Fibroblast of lung (primary cell): ENCODE measurements at regions not wholly inside any gene's neighbourhood (a gene's known extent, or its start where the extent isn't known, plus 50 kb on each side); places are given as distances from the start of the nearest gene placed in this dataset.

Experiments used
- DNase-seq, 2 donors: peaks; one replicate each; pipeline versions ENCODE4 v3.0.0 to v3.0.0-alpha.2; 2010; ENCODE audit warnings: low read depth in 2 of 2
- H2AFZ ChIP-seq: 2 replicates; pipeline ENCODE4 v1.5.1; 2012; ENCODE audit warnings: low read length, control low read depth, inconsistent platforms
- H3K27ac ChIP-seq: 2 replicates; pipeline ENCODE4 v1.5.1; 2011; ENCODE audit warnings: low read length, control low read depth; ENCODE audit not compliant: insufficient read depth
- H3K27me3 ChIP-seq: 2 replicates; pipeline ENCODE4 v1.5.1; 2011; ENCODE audit warnings: mild to moderate bottlenecking, low read length; ENCODE audit not compliant: control insufficient read depth, insufficient read depth
- H3K36me3 ChIP-seq: 2 replicates; pipeline ENCODE4 v1.5.1; 2011; ENCODE audit warnings: low read length; ENCODE audit not compliant: control insufficient read depth, insufficient read depth
- H3K4me1 ChIP-seq: 2 replicates; pipeline ENCODE4 v1.5.1; 2011; ENCODE audit warnings: low read length; ENCODE audit not compliant: control insufficient read depth, insufficient read depth; ENCODE audit errors: extremely low read depth
- H3K4me2 ChIP-seq: 2 replicates; pipeline ENCODE4 v1.5.1; 2011; ENCODE audit warnings: low read length, control low read depth; ENCODE audit not compliant: insufficient read depth; ENCODE audit errors: extremely low read depth
- H3K4me3 ChIP-seq, 4 experiments: fragments of 200-600 bp in 1 of 4; sonication (generic) in 1 of 4; replicated peaks in 1 of 4; 2 replicates each; pipeline ENCODE4 v1.5.1; 2011 to 2016; ENCODE audit warnings: low read length in 4 of 4, low read depth in 3 of 4, mild to moderate bottlenecking in 3 of 4, control low read depth in 2 of 4, inconsistent platforms in 1 of 4, mixed read lengths in 1 of 4; ENCODE audit not compliant: insufficient read depth in 1 of 4; ENCODE audit errors: control extremely low read depth in 1 of 4
- H3K79me2 ChIP-seq: 2 replicates; pipeline ENCODE4 v1.5.1; 2012; ENCODE audit warnings: mild to moderate bottlenecking, low read length, inconsistent platforms; ENCODE audit not compliant: control insufficient read depth, insufficient read depth
- H3K9ac ChIP-seq: 2 replicates; pipeline ENCODE4 v1.5.1; 2011; ENCODE audit warnings: mild to moderate bottlenecking, low read length, control low read depth; ENCODE audit not compliant: insufficient read depth
- H3K9me3 ChIP-seq: 2 replicates; pipeline ENCODE4 v1.5.1; 2012; ENCODE audit warnings: low read depth, low read length; ENCODE audit not compliant: control insufficient read depth, insufficient read depth
- H4K20me1 ChIP-seq: 2 replicates; pipeline ENCODE4 v1.5.1; 2011; ENCODE audit warnings: low read length; ENCODE audit not compliant: control insufficient read depth, insufficient read depth; ENCODE audit errors: extremely low read depth
- EZH2 ChIP-seq: IDR thresholded peaks from 2 replicates; pipeline ENCODE4 v1.5.1; 2012; ENCODE audit warnings: low read length, control low read depth, mild to moderate bottlenecking; ENCODE audit errors: missing control alignments
- TF ChIP-seq, protein P1 (sequence below), 2 donors: IDR thresholded peaks in 1 of 2; conservative IDR thresholded peaks in 1 of 2; 1 replicate in 1 of 2; 2 replicates in 1 of 2; pipeline ENCODE4 v1.5.1; 2011 to 2012; ENCODE audit warnings: low read length in 2 of 2, control low read depth in 1 of 2, inconsistent platforms in 1 of 2, low read depth in 1 of 2, mild to moderate bottlenecking in 1 of 2

DNA sequence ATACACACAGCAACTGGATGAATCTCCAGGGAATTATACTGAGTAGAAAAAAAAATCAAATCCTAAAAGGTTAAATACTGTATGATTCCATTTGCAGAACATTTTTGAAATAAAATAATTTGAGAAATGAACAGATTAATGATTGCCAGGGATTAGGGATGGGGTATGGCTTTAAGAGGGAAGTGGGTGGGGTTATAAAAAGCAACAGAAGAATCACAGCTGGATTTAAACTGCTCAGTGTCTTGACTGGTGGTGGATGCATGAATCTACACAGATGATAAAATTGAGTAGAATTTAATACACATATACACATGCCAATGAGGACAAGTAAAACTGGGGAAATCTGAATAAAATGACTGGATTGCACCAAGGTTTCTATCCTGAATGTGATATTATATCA is 79.7 kb upstream of the GOLGA8B start:
- Histone ChIP-seq H3K27me3 (peaks cover 7% of the 10 kb centered on the region), H3K9ac (no peak overlapping the region), H3K27ac (no peak overlapping the region), H3K36me3 (no peaks in the 10 kb centered on the region), H3K4me3 (no peak overlapping the region), H3K79me2 (no peaks in the 10 kb centered on the region), H3K9me3 (no peaks in the 10 kb centered on the region), H3K4me1 (no peaks in the 10 kb centered on the region), H4K20me1 (no peaks in the 10 kb centered on the region), H3K4me2 (no peak overlapping the region), H2AFZ (no peak overlapping the region)
- DNase-seq: no peak
- TF ChIP-seq EZH2: no peak
- TF ChIP-seq, protein P1, sequence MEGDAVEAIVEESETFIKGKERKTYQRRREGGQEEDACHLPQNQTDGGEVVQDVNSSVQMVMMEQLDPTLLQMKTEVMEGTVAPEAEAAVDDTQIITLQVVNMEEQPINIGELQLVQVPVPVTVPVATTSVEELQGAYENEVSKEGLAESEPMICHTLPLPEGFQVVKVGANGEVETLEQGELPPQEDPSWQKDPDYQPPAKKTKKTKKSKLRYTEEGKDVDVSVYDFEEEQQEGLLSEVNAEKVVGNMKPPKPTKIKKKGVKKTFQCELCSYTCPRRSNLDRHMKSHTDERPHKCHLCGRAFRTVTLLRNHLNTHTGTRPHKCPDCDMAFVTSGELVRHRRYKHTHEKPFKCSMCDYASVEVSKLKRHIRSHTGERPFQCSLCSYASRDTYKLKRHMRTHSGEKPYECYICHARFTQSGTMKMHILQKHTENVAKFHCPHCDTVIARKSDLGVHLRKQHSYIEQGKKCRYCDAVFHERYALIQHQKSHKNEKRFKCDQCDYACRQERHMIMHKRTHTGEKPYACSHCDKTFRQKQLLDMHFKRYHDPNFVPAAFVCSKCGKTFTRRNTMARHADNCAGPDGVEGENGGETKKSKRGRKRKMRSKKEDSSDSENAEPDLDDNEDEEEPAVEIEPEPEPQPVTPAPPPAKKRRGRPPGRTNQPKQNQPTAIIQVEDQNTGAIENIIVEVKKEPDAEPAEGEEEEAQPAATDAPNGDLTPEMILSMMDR (conservative IDR thresholded peaks at IDR 0.05 in 1 of 2, IDR thresholded peaks at IDR 0.05 in 1 of 2; ENCODE audit: low read depth in 1 of 2, low read length in 2 of 2): no peak

DNA sequence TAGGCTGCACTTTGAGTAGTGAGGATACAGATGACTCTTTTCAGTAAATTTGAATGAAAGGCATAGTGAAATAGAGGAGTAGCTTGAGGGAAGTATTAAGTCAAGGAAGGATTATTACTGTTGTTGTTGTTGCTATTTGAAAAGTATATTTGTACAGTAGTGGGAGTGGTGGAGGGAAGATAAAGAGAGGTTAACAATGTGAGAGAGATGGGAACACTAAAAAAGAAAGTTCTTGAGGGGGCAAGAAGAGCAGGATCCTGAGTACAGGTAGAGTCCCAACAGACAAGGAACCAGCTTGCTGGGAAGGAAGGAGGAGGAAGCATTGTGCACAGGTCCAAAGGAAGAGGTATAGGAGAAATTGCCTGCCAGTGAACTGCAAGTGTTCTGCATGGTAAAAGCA is 75.6 kb upstream of the GOLGA8B start:
- H3K27ac ChIP-seq: no peak overlapping the region
- no peaks in the 10 kb centered on the region for H3K36me3 ChIP-seq
- no peaks in the 10 kb centered on the region for H3K27me3 ChIP-seq
- no peak for DNase-seq
- no peaks in the 10 kb centered on the region for H3K79me2 ChIP-seq
- H3K9ac ChIP-seq: no peak overlapping the region
- H3K4me1 ChIP-seq: no peaks in the 10 kb centered on the region
- TF ChIP-seq, protein P1 (conservative IDR thresholded peaks at IDR 0.05 in 1 of 2, IDR thresholded peaks at IDR 0.05 in 1 of 2; ENCODE audit: low read depth in 1 of 2, low read length in 2 of 2): no peak
- TF ChIP-seq EZH2: no peak
- no peak overlapping the region for H2AFZ ChIP-seq
- no peak overlapping the region for H3K4me3 ChIP-seq
- no peaks in the 10 kb centered on the region for H3K9me3 ChIP-seq
- H3K4me2 ChIP-seq: no peak overlapping the region
- H4K20me1 ChIP-seq: no peaks in the 10 kb centered on the region

DNA sequence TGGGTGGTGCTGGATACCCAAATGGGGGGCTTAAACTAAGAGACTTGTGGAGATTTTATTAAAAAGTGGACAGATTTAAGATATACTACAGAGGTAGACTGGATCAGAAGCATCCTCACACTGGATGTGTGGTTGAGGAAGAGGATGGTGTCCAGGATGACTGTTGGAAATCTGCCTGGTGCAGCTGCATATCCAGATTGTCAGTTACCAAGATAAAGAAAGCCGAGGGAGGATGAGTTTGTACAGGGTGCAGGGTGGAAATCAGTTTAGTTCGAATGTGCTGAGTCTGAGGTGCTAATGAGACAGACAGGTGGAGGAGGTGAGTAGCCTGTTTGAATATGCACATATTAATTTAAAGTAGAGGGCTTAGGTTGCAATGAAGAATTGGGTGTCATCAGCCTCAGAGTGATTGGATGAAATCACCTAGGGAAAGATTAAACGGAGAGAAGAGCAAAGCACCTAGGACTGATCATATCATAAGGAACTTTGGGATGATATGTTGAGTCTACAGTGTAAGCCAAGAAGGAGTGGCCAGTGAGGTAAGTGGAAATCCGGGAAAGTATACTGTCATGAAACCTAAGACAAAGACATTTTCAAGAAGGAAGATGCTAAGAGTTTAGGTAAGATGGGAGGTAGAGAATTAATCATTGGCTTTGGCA is 74.1 kb upstream of the GOLGA8B start:
- no peak overlapping the region for H2AFZ ChIP-seq
- H3K79me2 ChIP-seq: no peaks in the 10 kb centered on the region
- TF ChIP-seq EZH2: no peak
- TF ChIP-seq, protein P1 (conservative IDR thresholded peaks at IDR 0.05 in 1 of 2, IDR thresholded peaks at IDR 0.05 in 1 of 2; ENCODE audit: low read depth in 1 of 2, low read length in 2 of 2): no peak

More for the DNA sequence above, 74.1 kb upstream of the GOLGA8B start:
- no peak overlapping the region for H3K4me2 ChIP-seq
- H3K4me3 ChIP-seq: no peak overlapping the region
- no peaks in the 10 kb centered on the region for H3K9me3 ChIP-seq
- no peaks in the 10 kb centered on the region for H3K4me1 ChIP-seq
- no peaks in the 10 kb centered on the region for H4K20me1 ChIP-seq
- no peak for DNase-seq
- H3K27me3 ChIP-seq: no peaks in the 10 kb centered on the region
- no peak overlapping the region for H3K9ac ChIP-seq
- H3K36me3 ChIP-seq: no peaks in the 10 kb centered on the region
- no peak overlapping the region for H3K27ac ChIP-seq
